Lower leg skin (tissue), 3 donors: ENCODE measurements at regions not wholly inside any gene's neighbourhood (a gene's known extent, or its start where the extent isn't known, plus 50 kb on each side); places are given as distances from the start of the nearest gene placed in this dataset.

ENCODE experiments used
- POLR2A ChIP-seq, 2 donors: fragments of 450-650 bp; IDR thresholded peaks; one replicate each; pipeline ENCODE4 v1.6.1; 2016 to 2017; ENCODE audit warnings: antibody characterized with exemption in 2 of 2, mild to moderate bottlenecking in 1 of 2, moderate library complexity in 1 of 2
- TF ChIP-seq, protein P1 (sequence below), 3 donors: fragments of 450-650 bp; IDR thresholded peaks; one replicate each; pipeline ENCODE4 v1.5.1; 2016; ENCODE audit warnings: antibody characterized with exemption in 3 of 3, mild to moderate bottlenecking in 3 of 3, moderate library complexity in 2 of 3

DNA sequence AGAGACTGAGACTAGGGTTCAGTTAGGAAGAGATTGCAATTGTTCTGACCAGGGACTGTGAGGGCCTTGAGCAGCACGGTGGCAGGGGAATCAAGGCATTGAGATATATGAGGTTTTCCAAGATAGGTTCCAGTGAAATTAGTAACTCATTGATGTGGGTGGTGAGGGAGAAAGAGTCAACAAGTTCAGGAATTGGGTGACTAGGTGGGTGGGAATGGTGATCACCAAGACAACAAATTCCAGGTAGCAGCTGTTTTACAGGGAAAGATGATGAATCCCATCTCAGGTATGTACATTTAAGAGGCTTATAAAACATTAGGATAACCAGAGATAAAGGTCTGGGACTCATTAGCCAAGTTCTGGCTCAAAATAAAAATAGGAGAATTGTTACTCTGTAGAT, 251.5 kb upstream of the MGAT5 start:
- TF ChIP-seq, protein P1, sequence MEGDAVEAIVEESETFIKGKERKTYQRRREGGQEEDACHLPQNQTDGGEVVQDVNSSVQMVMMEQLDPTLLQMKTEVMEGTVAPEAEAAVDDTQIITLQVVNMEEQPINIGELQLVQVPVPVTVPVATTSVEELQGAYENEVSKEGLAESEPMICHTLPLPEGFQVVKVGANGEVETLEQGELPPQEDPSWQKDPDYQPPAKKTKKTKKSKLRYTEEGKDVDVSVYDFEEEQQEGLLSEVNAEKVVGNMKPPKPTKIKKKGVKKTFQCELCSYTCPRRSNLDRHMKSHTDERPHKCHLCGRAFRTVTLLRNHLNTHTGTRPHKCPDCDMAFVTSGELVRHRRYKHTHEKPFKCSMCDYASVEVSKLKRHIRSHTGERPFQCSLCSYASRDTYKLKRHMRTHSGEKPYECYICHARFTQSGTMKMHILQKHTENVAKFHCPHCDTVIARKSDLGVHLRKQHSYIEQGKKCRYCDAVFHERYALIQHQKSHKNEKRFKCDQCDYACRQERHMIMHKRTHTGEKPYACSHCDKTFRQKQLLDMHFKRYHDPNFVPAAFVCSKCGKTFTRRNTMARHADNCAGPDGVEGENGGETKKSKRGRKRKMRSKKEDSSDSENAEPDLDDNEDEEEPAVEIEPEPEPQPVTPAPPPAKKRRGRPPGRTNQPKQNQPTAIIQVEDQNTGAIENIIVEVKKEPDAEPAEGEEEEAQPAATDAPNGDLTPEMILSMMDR (IDR thresholded peaks at IDR 0.05) = no peak
- TF ChIP-seq POLR2A (IDR thresholded peaks at IDR 0.05) = no peak
